WTC11 (cell line): ENCODE measurements at regions not wholly inside any gene's neighbourhood (a gene's known extent, or its start where the extent isn't known, plus 50 kb on each side); places are given as distances from the start of the nearest gene placed in this dataset.

ENCODE experiments used
- FOXJ3 ChIP-seq: sonication (generic); formaldehyde crosslinking; IDR thresholded peaks from 2 replicates; pipeline ENCODE4 v1.9.0; 2021; ENCODE audit warnings: missing genetic modification reagents, mild to moderate bottlenecking, borderline replicate concordance
- NR1H2 ChIP-seq: sonication (generic); formaldehyde crosslinking; IDR thresholded peaks from 2 replicates; pipeline ENCODE4 v1.9.0; 2021; ENCODE audit warnings: mild to moderate bottlenecking, moderate library complexity, missing genetic modification reagents
- PRRX2 ChIP-seq: fragments of 250-450 bp; sonication (Bioruptor Pico); IDR thresholded peaks from 2 replicates; pipeline ENCODE4 v1.8.0; 2021; ENCODE audit warnings: mild to moderate bottlenecking
- SP1 ChIP-seq: sonication (generic); formaldehyde crosslinking; conservative IDR thresholded peaks from 2 replicates; pipeline ENCODE4 v1.8.1; 2022; ENCODE audit warnings: missing genetic modification reagents
- ZBTB21 ChIP-seq: sonication (generic); formaldehyde crosslinking; IDR thresholded peaks from 2 replicates; pipeline ENCODE4 v1.8.1; 2023; ENCODE audit warnings: mild to moderate bottlenecking, missing genetic modification reagents, borderline replicate concordance
- ZNF423 ChIP-seq: fragments of 250-450 bp; sonication (Bioruptor Pico); IDR thresholded peaks from 2 replicates; pipeline ENCODE4 v2.1.2; 2022; ENCODE audit warnings: mild to moderate bottlenecking, moderate library complexity
- TF ChIP-seq, protein P1 (sequence below): fragments of 200-600 bp; IDR thresholded peaks from 2 replicates; pipeline ENCODE4 v1.8.0; 2022; ENCODE audit warnings: antibody characterized with exemption
- TF ChIP-seq, protein P2 (sequence below): sonication (generic); formaldehyde crosslinking; IDR thresholded peaks from 2 replicates; pipeline ENCODE4 v1.8.0; 2022; ENCODE audit warnings: missing genetic modification reagents
- TF ChIP-seq, protein P3 (sequence below): sonication (generic); formaldehyde crosslinking; IDR thresholded peaks from 2 replicates; pipeline ENCODE4 v1.8.1; 2023; ENCODE audit warnings: mild to moderate bottlenecking, moderate library complexity, missing genetic modification reagents
- TF ChIP-seq, protein P4 (sequence below): sonication (generic); formaldehyde crosslinking; IDR thresholded peaks from 2 replicates; pipeline ENCODE4 v1.8.1; 2023; ENCODE audit warnings: mild to moderate bottlenecking, missing genetic modification reagents, moderate library complexity

DNA sequence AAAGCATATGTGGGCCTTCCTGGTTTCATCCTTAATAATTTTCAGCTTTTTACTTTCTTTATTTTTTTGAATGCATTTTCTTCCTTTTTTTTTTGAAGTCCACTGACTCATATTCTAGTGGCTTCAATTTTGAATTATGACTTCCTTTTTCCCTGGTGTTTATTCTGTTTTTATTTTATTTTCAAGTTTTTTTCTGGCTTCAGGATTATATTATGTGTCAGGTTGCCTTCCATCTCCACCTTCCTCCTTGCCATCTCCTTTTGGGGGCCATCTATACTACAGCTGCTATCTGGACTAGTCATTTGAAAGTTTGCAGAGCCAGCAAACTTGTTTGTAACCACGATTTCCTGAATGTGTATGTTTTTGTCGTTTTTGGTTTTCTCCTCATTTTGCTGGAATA lies 117.6 kb downstream of the LEPR start:
- TF ChIP-seq, protein P1, sequence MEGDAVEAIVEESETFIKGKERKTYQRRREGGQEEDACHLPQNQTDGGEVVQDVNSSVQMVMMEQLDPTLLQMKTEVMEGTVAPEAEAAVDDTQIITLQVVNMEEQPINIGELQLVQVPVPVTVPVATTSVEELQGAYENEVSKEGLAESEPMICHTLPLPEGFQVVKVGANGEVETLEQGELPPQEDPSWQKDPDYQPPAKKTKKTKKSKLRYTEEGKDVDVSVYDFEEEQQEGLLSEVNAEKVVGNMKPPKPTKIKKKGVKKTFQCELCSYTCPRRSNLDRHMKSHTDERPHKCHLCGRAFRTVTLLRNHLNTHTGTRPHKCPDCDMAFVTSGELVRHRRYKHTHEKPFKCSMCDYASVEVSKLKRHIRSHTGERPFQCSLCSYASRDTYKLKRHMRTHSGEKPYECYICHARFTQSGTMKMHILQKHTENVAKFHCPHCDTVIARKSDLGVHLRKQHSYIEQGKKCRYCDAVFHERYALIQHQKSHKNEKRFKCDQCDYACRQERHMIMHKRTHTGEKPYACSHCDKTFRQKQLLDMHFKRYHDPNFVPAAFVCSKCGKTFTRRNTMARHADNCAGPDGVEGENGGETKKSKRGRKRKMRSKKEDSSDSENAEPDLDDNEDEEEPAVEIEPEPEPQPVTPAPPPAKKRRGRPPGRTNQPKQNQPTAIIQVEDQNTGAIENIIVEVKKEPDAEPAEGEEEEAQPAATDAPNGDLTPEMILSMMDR, result no peak
- TF ChIP-seq ZBTB21 (CRISPR knock-in tag), result no peak
- TF ChIP-seq, protein P2, sequence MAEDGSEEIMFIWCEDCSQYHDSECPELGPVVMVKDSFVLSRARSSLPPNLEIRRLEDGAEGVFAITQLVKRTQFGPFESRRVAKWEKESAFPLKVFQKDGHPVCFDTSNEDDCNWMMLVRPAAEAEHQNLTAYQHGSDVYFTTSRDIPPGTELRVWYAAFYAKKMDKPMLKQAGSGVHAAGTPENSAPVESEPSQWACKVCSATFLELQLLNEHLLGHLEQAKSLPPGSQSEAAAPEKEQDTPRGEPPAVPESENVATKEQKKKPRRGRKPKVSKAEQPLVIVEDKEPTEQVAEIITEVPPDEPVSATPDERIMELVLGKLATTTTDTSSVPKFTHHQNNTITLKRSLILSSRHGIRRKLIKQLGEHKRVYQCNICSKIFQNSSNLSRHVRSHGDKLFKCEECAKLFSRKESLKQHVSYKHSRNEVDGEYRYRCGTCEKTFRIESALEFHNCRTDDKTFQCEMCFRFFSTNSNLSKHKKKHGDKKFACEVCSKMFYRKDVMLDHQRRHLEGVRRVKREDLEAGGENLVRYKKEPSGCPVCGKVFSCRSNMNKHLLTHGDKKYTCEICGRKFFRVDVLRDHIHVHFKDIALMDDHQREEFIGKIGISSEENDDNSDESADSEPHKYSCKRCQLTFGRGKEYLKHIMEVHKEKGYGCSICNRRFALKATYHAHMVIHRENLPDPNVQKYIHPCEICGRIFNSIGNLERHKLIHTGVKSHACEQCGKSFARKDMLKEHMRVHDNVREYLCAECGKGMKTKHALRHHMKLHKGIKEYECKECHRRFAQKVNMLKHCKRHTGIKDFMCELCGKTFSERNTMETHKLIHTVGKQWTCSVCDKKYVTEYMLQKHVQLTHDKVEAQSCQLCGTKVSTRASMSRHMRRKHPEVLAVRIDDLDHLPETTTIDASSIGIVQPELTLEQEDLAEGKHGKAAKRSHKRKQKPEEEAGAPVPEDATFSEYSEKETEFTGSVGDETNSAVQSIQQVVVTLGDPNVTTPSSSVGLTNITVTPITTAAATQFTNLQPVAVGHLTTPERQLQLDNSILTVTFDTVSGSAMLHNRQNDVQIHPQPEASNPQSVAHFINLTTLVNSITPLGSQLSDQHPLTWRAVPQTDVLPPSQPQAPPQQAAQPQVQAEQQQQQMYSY (CRISPR knock-in tag), result no peak
- TF ChIP-seq PRRX2 (CRISPR knock-in tag), result no peak
- TF ChIP-seq, protein P3, sequence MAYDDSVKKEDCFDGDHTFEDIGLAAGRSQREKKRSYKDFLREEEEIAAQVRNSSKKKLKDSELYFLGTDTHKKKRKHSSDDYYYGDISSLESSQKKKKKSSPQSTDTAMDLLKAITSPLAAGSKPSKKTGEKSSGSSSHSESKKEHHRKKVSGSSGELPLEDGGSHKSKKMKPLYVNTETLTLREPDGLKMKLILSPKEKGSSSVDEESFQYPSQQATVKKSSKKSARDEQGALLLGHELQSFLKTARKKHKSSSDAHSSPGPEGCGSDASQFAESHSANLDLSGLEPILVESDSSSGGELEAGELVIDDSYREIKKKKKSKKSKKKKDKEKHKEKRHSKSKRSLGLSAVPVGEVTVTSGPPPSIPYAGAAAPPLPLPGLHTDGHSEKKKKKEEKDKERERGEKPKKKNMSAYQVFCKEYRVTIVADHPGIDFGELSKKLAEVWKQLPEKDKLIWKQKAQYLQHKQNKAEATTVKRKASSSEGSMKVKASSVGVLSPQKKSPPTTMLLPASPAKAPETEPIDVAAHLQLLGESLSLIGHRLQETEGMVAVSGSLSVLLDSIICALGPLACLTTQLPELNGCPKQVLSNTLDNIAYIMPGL (CRISPR knock-in tag), result no peak
- TF ChIP-seq, protein P4, sequence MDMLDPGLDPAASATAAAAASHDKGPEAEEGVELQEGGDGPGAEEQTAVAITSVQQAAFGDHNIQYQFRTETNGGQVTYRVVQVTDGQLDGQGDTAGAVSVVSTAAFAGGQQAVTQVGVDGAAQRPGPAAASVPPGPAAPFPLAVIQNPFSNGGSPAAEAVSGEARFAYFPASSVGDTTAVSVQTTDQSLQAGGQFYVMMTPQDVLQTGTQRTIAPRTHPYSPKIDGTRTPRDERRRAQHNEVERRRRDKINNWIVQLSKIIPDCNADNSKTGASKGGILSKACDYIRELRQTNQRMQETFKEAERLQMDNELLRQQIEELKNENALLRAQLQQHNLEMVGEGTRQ (CRISPR knock-in tag), result no peak
- no peak for TF ChIP-seq NR1H2 (CRISPR knock-in tag)
- TF ChIP-seq FOXJ3 (CRISPR knock-in tag), result no peak
- TF ChIP-seq ZNF423 (CRISPR knock-in tag), result no peak
- no peak for TF ChIP-seq SP1 (CRISPR knock-in tag)
